NOMO-1 (cell line): ENCODE measurements at regions not wholly inside any gene's neighbourhood (a gene's known extent, or its start where the extent isn't known, plus 50 kb on each side); places are given as distances from the start of the nearest gene placed in this dataset.

Experiments
- DNase-seq, 2 experiments: peaks; one replicate each; lab custom pipeline; 2025; ENCODE audit not compliant: unreplicated experiment in 2 of 2; lab: John Stamatoyannopoulos, UW

DNA sequence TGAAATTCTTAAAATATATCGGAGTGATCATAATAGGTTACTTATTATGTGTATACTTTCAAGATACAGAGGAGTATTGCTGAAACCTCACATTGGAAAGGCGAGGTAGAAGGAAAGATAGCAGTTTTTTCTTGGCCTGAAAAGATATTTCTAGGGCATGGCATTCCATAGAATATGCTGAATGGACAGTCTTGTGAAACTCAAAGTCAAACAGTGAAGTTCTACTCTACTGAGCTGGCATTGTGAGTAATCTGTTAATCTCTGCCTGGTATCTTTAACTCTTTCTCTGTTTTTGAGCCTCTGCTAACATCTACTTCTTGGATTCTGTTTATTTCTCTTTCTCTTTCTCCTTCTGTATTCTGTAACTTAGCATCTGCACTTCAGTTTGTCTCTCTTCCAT lies 176.3 kb upstream of the ZBTB20 start:
- no peak for DNase-seq

DNA sequence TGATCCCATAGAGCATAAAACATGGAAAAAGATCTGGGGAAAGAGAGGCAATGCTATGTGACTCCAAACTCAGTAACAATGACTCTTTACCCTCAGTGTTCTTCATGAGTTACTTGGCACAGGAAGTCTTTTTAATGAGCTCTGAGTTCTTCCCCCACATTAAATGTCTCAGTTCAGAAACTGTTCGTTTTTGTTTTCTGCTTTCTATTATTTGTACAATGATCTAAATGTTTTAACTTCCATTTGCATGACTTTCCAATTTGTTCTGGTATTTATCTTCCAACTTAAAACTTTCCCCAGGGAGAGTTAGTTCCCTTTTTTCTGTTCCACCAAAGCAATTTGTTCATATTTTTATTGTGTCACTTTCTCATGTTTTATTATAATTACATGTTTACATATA lies 177.0 kb upstream of the ZBTB20 start:
- no peak for DNase-seq

DNA sequence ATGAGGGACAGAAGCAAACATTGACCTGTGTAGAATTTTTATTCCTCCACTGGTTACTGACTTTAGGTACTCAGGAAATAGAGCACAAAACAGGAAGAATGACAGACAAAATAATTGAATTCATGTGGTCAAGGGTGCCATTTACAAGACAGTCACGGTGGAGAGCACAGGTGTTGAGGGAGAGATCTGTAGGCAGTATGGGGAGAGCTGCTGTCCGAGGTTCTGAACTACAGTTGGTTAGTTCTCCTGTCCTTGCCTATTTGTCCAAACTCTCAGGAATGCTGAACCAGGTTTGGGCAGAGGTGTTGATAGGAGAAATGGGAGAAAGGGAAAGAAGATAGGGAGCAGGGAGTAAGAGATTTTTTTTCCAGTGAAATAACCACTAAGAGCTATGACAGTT lies 178.5 kb upstream of the ZBTB20 start:
- DNase-seq: no peak

DNA sequence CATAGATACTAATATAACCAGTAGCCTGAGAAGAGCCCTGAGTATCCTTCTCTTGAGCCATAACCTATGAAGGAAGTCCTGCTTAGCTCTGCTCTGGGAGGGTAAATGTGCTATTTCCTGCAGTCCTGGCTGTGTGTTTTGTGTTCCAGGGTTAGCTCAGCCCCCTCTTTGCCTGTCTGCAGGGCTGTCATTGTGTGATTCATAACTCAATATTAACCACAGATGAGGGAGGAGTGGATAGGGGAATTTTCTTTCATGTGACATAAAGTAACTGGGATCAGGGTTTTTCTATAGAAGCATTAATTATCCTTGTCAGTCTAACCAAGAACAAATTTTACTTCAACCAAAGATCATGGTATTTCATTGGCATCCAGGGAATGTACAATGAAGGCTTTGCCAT lies 183.3 kb upstream of the ZBTB20 start:
- no peak for DNase-seq

DNA sequence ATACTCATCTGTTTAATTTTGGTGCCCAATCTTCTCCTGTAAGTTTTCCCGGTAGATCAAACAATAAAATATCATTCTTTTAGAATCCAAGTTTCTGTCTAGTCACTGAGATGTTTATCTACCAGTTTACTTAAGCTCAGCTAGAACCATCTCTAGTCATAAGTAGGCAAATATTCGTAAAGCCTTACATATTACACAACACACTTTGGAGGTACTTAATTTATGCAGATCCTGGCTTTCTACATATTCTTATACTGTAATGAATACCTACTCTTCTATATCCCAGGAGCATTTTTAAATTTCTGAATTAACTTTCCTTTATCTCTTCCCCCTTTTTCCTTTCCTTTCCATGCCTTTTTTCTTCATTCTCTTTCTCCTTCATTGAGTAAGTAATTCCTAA lies 185.9 kb upstream of the ZBTB20 start:
- DNase-seq: no peak

DNA sequence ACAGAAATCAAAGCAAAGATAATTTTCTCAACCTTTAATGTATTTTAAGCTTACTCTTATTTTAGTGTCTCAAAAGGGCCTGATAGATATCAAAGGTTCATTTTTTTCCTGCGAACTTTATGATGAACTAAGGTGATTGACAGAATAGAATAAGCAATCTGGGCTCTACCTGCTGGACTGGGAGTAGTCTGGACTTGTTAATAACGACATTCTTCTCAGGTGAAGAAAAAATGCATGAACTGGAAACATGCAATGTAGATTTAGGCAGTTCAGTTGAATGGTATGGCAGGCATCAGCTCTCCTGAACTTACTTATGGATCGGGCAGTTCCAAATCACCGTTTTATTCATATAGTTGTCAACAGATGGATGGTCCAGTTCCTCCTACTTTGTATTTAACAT lies 189.7 kb upstream of the ZBTB20 start:
- DNase-seq: no peak

DNA sequence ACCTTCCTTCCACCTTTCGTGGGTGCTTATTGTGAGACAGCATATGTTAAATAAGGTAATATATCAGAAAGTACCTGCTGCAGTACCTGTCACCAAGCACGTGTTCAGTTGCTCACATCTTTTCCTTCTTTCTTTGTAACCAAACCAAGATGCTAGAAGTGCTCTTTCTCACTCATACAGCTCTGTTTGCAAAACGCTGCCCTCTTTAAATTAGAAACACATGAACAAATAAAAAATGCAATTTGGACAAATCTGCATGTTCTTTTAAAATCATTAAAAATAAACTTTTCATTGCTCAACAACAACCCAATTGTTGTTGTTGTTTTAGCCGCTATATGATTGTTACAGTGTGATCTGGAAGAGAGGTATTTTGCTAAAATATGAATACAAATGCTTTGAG lies 193.5 kb upstream of the ZBTB20 start:
- no peak for DNase-seq

DNA sequence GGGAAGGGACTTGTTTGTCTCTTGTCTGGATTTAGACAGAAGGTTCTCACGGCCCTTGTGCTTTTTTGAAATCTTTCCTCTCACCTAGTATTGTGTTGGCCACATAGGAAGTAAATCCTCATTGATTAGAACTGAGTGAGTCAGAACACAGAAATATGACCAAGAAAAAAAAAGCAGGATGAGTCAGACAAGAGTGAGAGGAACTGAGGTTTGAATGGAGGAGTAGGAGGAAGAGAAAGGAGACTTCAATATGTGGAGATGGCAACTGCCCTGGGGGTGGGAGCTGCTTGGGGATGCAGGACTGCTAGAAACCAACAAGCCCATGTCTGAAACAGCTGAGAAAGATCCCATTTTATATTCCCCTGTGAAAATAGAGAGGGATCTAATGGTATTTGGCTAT lies 194.1 kb upstream of the ZBTB20 start:
- peak in 1 of 2 experiments; percentile 19 for DNase-seq

DNA sequence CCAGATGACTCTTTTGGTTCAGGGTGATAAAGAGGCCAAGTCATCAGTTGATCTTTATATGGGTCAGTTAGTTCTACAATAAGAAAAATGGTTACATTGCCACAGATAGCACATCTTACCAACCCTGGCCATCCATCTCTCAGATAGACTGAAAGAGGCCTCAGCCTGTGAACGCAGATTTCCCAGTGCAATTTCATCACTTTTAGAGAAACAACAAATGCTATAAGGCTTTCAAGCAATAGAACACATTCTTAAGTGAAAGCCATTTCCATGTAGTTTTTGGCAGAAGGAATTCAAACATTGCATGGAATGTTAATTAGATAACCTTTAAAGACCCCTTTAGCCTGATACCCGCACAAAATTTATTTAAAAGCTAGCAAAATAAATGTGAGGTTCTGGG lies 200.6 kb upstream of the ZBTB20 start:
- DNase-seq: no peak

DNA sequence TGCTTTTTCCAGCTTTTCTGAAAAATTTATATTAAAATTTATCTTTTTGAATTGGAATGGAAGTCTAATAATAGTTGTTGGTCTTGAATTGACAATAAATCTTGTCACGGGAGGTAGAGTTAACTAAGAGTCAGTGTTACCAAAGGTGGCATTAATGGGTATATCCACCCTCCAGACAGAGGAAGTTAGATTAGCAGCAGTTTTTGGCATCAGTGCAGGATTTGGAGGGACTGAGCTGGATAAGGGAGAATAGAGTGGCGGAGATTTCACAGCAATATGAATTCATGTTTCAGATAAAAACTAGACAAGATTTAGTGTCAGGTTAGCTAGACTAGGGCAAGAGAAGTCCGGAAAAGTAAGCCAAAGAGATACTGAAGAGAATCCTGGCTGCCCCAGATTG lies 201.3 kb upstream of the ZBTB20 start:
- no peak for DNase-seq

DNA sequence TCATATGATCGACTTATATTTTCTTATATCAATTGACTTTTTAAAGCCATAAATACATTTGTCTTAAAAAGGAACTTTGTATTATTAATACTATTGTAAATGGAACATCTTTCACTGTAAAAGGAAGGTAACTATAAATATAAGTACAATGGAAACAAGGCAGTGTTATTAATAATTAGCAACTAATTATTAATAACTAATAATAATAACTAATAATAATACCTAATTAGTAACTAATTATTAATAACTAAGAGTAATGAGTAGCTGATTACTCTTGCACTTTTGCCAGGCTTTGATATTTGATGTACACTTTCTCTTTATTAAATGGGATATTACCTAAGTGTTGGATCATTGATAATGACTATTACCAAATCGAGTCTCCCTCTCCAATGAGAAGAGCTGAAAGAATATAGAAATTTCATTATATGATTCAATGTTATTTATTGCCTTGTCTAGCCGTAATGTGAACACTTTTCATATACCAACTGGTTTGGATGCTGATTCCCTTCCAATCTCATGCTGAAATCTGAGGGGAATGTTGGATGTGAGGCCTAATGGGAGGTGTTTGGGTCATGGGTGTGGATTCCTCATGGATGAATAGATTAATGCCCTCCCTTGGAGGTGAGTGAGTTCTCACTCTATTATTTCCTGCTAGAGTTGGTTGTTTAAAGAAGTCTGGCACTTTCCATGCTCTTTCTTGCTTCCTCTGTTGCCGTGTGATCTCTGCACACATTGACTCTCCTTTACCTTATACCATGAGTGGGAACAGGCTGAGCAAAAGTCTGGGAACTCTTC lies 202.1 kb upstream of the ZBTB20 start:
- no peak for DNase-seq

DNA sequence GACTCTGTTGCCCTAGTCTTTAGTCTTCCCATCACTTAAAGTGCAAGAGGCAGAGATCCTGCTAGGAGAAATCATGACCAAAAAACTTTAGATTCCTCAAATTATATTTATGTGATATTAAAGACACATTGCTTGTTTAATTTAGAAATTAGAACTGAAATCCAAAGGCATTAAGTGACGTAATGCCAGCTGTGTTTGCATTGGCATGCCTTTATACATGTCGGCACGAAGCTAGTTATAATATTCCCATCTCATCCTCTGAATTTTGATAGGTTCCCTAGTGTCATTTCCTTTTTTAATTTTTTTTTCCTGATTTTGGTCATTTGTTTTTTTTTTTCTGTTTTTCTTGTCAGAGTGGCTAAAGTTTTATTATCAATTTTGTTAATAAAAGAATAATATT lies 203.5 kb upstream of the ZBTB20 start:
- no peak for DNase-seq

DNA sequence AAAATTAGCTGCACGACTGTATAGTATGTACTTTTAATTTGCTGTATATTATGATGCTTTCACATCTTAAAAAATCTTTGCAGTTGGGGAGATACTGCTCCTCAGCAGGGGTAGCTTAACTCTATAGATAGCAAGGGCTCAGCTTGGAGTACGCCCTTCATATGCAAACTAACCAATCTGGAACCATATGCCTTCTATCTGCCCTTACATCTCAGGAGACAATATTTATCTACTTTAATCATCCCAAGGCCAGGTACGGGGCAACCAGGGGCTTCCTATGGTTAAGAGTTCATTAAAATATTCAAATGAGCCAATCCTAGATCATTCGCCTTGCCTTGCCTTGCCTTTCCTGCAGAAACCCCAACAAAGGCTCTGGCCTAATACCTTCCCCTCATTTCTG lies 204.1 kb upstream of the ZBTB20 start:
- no peak for DNase-seq

DNA sequence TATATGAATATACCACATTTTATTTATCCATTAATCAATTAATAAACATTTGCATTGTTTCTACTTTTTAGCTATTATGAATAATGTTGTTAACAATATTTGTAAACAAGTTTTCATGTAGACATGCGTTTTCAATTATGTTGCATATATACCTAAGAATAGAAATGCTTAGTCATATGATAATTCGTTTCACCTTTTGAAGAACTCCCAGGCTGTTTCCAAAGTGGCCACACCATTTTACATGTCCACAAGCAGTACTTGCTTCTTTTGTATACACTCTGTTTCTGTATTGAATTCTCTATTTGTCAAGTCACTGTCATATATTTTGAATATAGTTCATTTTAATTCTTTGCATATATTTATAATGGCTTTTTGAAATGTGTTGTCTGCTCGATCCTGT lies 206.9 kb upstream of the ZBTB20 start:
- no peak for DNase-seq

DNA sequence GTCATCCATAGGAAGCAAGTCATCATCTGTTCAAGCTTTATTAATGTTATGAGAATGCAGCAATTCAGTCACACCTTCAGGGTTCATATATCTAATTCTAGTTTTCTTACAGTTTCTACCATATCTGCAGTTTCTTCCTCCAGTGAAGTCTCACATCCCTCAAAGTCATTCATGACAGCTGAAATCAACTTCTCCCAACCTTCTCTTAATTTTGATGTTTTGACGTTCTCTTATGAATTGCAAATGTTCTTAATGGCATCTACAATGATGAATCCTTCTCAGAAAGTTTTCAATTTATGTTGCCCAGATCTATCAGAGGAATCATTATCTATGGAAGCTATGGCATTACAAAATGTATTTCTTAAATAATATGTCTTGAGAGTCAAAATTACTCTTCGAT lies 210.4 kb upstream of the ZBTB20 start:
- no peak for DNase-seq

DNA sequence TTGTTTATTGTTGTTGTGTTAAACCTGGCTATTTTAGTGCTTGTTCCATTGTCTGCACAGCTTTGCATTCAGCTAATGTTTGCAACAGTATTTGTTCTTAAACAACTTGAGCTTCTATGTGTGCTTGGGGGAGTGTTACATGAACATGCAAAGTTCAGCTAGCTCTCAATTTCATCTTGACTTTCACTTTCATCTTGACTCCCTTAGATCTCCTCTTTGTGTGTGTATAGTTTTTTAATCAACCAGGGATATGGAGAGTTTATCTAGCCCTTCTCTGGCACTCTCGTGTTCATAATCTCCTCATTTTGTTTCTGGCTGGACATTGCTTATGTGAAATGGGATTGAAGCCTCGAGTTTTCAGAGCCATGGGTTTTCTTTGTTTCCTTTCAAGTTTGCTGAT lies 212.4 kb upstream of the ZBTB20 start:
- DNase-seq: no peak

DNA sequence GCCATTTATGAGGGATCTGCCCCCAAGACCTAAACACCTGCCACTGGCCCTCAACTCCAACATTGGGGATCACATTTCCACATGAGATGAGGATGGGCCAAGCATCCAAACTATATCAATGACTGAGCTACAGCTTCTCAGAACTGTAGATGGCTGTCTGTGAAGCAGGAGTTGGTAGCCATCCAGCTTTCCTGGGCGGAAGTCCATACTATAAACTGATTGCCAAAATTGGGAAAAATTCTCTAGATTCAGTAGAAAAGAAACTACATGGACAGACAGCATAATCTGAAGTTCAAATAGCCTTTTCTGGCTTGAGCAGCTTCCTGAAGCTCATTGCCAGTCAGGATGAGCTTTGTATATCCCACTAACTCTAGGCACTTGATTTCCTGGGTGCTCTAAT lies 214.7 kb upstream of the ZBTB20 start:
- no peak for DNase-seq

DNA sequence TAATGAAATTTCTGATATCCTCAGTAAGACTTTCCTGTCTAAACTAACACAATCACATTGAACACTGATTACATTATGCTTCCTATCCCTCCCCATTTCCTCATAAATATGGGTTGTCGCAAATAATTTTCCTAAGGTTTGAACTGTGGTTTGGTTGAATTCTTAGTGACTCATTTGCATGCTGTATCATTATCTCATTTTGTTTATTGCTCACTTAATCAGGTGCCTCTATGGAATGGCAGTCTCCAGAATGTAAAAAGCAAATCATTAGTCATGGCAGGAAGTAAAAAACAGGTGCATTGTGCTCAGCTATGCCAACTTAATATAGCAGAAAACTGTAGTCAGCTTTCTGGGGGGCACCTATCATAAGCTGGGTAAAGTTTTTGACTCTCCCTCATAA lies 216.0 kb upstream of the ZBTB20 start:
- DNase-seq: no peak

DNA sequence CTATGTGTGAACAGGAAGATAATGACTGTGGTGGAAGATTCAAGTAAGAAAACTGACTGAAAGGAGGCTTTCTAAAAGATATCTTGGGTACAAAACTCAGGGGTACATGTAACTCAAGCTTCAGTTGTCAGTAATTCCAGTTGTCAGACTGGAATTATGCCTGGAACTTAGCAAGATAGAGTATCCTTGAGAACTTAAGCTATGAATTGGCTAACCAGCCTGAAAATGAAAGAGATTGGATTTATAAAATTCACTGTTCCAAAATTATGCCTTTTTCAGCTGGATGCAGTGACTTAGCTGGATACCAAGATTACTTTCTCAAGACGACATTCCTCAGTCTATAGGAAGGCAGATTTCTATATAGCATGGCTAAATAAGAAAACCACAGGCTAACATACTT lies 221.9 kb upstream of the ZBTB20 start:
- no peak for DNase-seq

DNA sequence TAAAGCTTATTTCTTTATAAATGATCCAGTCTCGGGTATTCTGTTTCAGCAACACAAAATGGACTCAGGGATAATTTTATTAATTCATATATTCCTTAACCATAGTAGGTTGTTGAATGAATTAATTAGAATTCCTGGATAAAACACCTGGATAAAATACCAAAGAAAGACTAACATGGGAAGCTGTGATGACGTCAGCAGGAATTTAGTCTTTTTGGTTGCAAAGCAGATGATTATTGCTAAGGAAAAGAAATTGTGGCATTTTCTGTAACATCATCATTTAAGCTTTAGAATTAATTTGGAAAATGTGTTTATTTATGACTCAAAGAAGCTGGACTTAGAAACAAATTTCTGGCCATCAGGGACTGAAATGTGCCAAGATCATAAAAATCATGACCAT lies 228.3 kb upstream of the ZBTB20 start:
- DNase-seq: no peak

DNA sequence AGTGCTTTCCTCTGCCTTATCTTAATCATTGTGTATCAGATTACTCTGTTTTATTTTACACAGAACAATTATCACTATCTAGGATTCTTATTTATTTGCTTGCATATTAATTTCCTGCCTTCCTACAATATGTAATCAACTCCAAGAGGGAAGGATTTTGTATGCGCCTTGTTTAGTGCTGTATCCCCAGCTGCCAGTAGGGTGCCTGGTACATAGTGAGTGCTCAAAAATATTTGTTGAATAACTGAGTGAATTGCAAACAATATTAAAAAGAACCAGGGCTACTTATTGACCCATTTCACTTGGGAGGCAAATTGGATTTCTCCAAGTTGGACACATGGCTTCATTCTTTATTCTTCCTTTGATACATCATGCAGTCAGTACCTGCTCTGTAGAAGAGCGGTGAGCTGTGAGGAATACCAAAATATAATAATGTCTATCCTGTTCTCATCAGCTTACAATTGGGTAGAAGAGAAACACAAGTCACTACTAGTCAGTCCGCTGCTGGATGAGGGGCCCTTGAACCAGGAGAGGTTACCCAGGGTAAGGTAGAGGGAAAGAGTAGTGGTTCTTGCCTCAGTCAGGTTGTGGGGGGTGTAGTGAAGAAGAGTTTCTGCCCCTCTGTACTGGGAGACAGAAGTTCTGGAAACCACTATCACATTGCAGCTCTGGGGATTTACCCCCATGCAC lies 233.9 kb upstream of the ZBTB20 start:
- DNase-seq: no peak

DNA sequence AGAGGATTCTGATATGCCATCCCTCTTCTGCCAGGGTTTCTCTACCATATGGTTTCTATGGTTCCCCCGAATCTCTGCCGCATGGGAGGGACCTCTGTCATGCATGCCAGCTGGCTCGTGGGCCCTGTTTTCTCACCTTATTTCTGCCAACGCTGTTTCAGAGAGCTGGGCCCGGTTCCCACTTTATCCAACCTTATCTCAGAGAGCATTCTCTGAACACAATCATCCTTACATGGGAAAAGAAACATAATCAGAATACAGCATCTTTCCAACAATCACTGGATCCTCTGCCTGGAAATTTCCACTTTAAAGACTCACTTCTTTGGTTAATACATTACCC lies 234.5 kb upstream of the ZBTB20 start:
- no peak for DNase-seq

DNA sequence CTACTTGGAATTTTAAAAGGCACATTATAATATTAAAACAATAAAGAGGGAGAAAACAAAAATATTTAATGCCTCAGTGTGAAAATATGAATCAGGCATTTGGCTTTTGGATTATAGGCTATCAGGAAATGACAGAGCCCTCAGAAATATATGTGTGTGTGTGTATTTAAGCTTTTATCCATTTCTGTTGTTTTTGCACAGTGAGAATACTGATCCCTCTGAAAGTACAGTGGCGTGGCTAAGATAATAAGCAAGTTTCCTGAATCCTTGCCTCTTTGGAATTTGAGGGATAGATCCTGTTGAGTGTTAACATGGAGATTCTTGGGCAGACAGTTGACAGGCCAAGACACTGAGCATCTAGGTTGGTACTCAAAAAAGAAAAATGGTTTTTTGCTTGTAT lies 234.8 kb upstream of the ZBTB20 start:
- DNase-seq: no peak
